Posterior vena cava (tissue), 2 donors: ENCODE measurements at regions not wholly inside any gene's neighbourhood (a gene's known extent, or its start where the extent isn't known, plus 50 kb on each side); places are given as distances from the start of the nearest gene placed in this dataset.

Experiments
- DNase-seq: peaks from one replicate; pipeline ENCODE4 v3.0.0-alpha.2; 2020; ENCODE audit warnings: low spot score
- intact Hi-C, 2 donors: fragments of 100-400 bp; cut with DNase I; formaldehyde crosslinking; loops; one replicate each; pipeline versions ENCODE4 v1.14.1 to v1.14.2; 2022 to 2023
- donor health status: DM: yes; HTN: yes; CAD: no.
- donor health status: DM: yes; HTN: yes; CAD: no.

- no peak for DNase-seq
- intact Hi-C loops = no loop called here
Observed at GRCh38 chr12:76143343-76144244, 59.1 kb upstream of the NAP1L1 start.

- DNase-seq = no peak
- intact Hi-C loops = no loop called here
Observed at GRCh38 chr12:76142305-76142704, 57.8 kb upstream of the NAP1L1 start.

- DNase-seq = no peak
- intact Hi-C loops = no loop called here
Observed at GRCh38 chr12:76138656-76139055, 54.2 kb upstream of the NAP1L1 start.

- intact Hi-C loops = no loop called here
- no peak for DNase-seq
Observed at GRCh38 chr12:76137606-76138005, 53.1 kb upstream of the NAP1L1 start.

- no peak for DNase-seq
- intact Hi-C loops = no loop called here
Observed at GRCh38 chr12:76135456-76135855, 51.0 kb upstream of the NAP1L1 start.
